ENCODE measurements at regions not wholly inside any gene's neighbourhood (a gene's known extent, or its start where the extent isn't known, plus 50 kb on each side); places are given as distances from the start of the nearest gene placed in this dataset.

GRCh38 chr1:48048064-48048463, 50.9 kb upstream of the TRABD2B start:
- H3K9me2 ChIP-seq (ENCODE audit: low read depth, low read length): no peaks in the 10 kb centered on the region
- no peak overlapping the region for H3K27ac ChIP-seq (ENCODE audit: low read depth, low read length, poor library complexity, severe bottlenecking)
- no peaks in the 10 kb centered on the region for H3K4me1 ChIP-seq (ENCODE audit: insufficient read depth, low read length, severe bottlenecking)
- no peak overlapping the region for H3K4me3 ChIP-seq (ENCODE audit: low read depth, low read length, poor library complexity, severe bottlenecking)
- H3K9me3 ChIP-seq (ENCODE audit: low read length): no peaks in the 10 kb centered on the region
- H3K4me2 ChIP-seq (ENCODE audit: low read length): no peak overlapping the region
- no peaks in the 10 kb centered on the region for H3F3A ChIP-seq (ENCODE audit: insufficient read depth, low read length)
- no peak overlapping the region for H3K9ac ChIP-seq (ENCODE audit: low read length)
- H4K20me1 ChIP-seq (ENCODE audit: insufficient read depth, low read length): no peaks in the 10 kb centered on the region
- no peaks in the 10 kb centered on the region for H3K79me2 ChIP-seq (ENCODE audit: insufficient read depth, low read length)
- H3K27me3 ChIP-seq (ENCODE audit: insufficient read depth, low read length): no peaks in the 10 kb centered on the region
- H3K36me3 ChIP-seq (ENCODE audit: insufficient read depth, low read length): no peaks in the 10 kb centered on the region
- TF ChIP-seq EZH2 (IDR thresholded peaks at IDR 0.05; ENCODE audit: borderline replicate concordance, low read length) (no peak), CTCF (IDR thresholded peaks at IDR 0.05; ENCODE audit: low read length) (no peak)
- no peak overlapping the region for H2AFZ ChIP-seq (ENCODE audit: low read length)

GRCh38 chr1:48047116-48047515, 49.9 kb upstream of the TRABD2B start:
- Histone ChIP-seq H3K4me3 (ENCODE audit: low read depth, low read length, poor library complexity, severe bottlenecking) (no peak overlapping the region), H3K4me2 (ENCODE audit: low read length) (no peak overlapping the region), H3F3A (ENCODE audit: insufficient read depth, low read length) (no peaks in the 10 kb centered on the region), H3K36me3 (ENCODE audit: insufficient read depth, low read length) (no peaks in the 10 kb centered on the region), H3K9ac (ENCODE audit: low read length) (no peak overlapping the region), H3K4me1 (ENCODE audit: insufficient read depth, low read length, severe bottlenecking) (no peaks in the 10 kb centered on the region), H3K79me2 (ENCODE audit: insufficient read depth, low read length) (no peaks in the 10 kb centered on the region), H3K27ac (ENCODE audit: low read depth, low read length, poor library complexity, severe bottlenecking) (no peak overlapping the region), H3K27me3 (ENCODE audit: insufficient read depth, low read length) (no peaks in the 10 kb centered on the region), H3K9me3 (ENCODE audit: low read length) (no peaks in the 10 kb centered on the region), H3K9me2 (ENCODE audit: low read depth, low read length) (no peaks in the 10 kb centered on the region), H2AFZ (ENCODE audit: low read length) (no peak overlapping the region), H4K20me1 (ENCODE audit: insufficient read depth, low read length) (no peaks in the 10 kb centered on the region)
- TF ChIP-seq EZH2 (IDR thresholded peaks at IDR 0.05; ENCODE audit: borderline replicate concordance, low read length) (no peak), CTCF (IDR thresholded peaks at IDR 0.05; ENCODE audit: low read length) (no peak)

Measured in OCI-LY1 (cell line).